Natural killer cell (primary cell): ENCODE measurements at regions not wholly inside any gene's neighbourhood (a gene's known extent, or its start where the extent isn't known, plus 50 kb on each side); places are given as distances from the start of the nearest gene placed in this dataset.
A peak's percentile ranks its signal among the peaks of the same experiment; 100 is the strongest.

Experiments
- ATAC-seq, 3 donors: fragments of 150-1000 bp in 2 of 3; fragments of 200-7000 bp in 1 of 3; cut with Tn5 transposase; 1 replicate in 1 of 3; 2 replicates in 2 of 3; pipeline ENCODE4 v1.10.0; 2021; ENCODE audit warnings: mild to moderate bottlenecking in 2 of 3, moderate library complexity in 2 of 3
- DNase-seq, 2 donors: peaks; one replicate each; pipeline versions ENCODE4 v3.0.0 to v3.0.0-alpha.2; 2013 to 2021; ENCODE audit warnings: mixed read lengths in 1 of 2
- H3K27ac ChIP-seq: one replicate; pipeline ENCODE4 v1.5.1; 2013; ENCODE audit warnings: mild to moderate bottlenecking, low read length
- H3K27me3 ChIP-seq: one replicate; pipeline ENCODE4 v1.6.1; 2013; ENCODE audit warnings: low read length; ENCODE audit not compliant: control insufficient read depth, insufficient read depth
- H3K36me3 ChIP-seq: one replicate; pipeline ENCODE4 v1.6.1; 2013; ENCODE audit warnings: low read length; ENCODE audit not compliant: control insufficient read depth, insufficient read depth
- H3K4me1 ChIP-seq: one replicate; pipeline ENCODE4 v1.6.1; 2013; ENCODE audit warnings: low read length; ENCODE audit not compliant: control insufficient read depth, insufficient read depth
- H3K4me3 ChIP-seq: one replicate; pipeline ENCODE4 v1.5.1; 2013; ENCODE audit warnings: low read length
- H3K9me3 ChIP-seq: one replicate; pipeline ENCODE4 v1.6.1; 2013; ENCODE audit warnings: low read length; ENCODE audit not compliant: control insufficient read depth, insufficient read depth
- H3K27ac Mint-ChIP-seq, 2 donors: one replicate each; pipeline ENCODE4 v1.8.0; 2022; ENCODE audit warnings: mild to moderate bottlenecking in 2 of 2, mixed read lengths in 2 of 2, moderate library complexity in 1 of 2
- H3K27me3 Mint-ChIP-seq, 2 donors: one replicate each; pipeline ENCODE4 v1.8.0; 2022; ENCODE audit warnings: low read depth in 2 of 2, mixed read lengths in 2 of 2
- H3K36me3 Mint-ChIP-seq: one replicate; pipeline ENCODE4 v1.8.0; 2022; ENCODE audit warnings: mixed read lengths
- H3K4me1 Mint-ChIP-seq, 2 donors: one replicate each; pipeline ENCODE4 v1.8.0; 2022; ENCODE audit warnings: mixed read lengths in 2 of 2
- H3K4me3 Mint-ChIP-seq: one replicate; pipeline ENCODE4 v1.8.0; 2022; ENCODE audit warnings: mild to moderate bottlenecking, moderate library complexity, mixed read lengths
- H3K9me3 Mint-ChIP-seq, 2 donors: one replicate each; pipeline ENCODE4 v1.8.0; 2022; ENCODE audit warnings: mixed read lengths in 2 of 2
- CTCF ChIP-seq: fragments of 200-600 bp; IDR thresholded peaks from one replicate; pipeline ENCODE4 v1.8.0; 2022; ENCODE audit warnings: antibody characterized with exemption
- WGBS: methylation state at CpG from one replicate; pipeline ENCODE4 v1.1.7; 2013; ENCODE audit warnings: missing lambda C conversion rate; ENCODE audit not compliant: insufficient coverage; 5-methylcytosine and 5-hydroxymethylcytosine counted together
- intact Hi-C: fragments of 100-400 bp; cut with micrococcal nuclease; formaldehyde crosslinking; loops from one replicate; pipeline ENCODE4 v1.14.2; 2022

GRCh38 chr6:110528930-110529325 is 52.5 kb upstream of the SLC22A16 start:
- H3K9me3 Mint-ChIP-seq = no peaks in the 10 kb centered on the region
- no peak overlapping the region for H3K4me3 Mint-ChIP-seq
- H3K4me1 ChIP-seq = no peaks in the 10 kb centered on the region
- no peaks in the 10 kb centered on the region for H3K36me3 Mint-ChIP-seq
- no peak overlapping the region for H3K4me3 ChIP-seq
- WGBS = 94% methylated on average over 6 of the region's 6 CpGs
- no peak overlapping the region for H3K27ac Mint-ChIP-seq
- peaks cover 7 to 8% of the 10 kb centered on the region in 2 donors for H3K27me3 Mint-ChIP-seq
- H3K9me3 ChIP-seq = no peaks in the 10 kb centered on the region
- no peaks in the 10 kb centered on the region for H3K36me3 ChIP-seq
- no peak for ATAC-seq
- DNase-seq = no peak
- H3K27me3 ChIP-seq = no peaks in the 10 kb centered on the region
- no peak for TF ChIP-seq CTCF
- H3K27ac ChIP-seq = no peak overlapping the region
- H3K4me1 Mint-ChIP-seq = no peaks in the 10 kb centered on the region
- intact Hi-C loops = loop anchor here (1.0 kb wide), 3 partner anchors 420 to 681 kb away; no protein-coding TSS in a partner anchor

- Mint-ChIP-seq H3K9me3 (no peaks in the 10 kb centered on the region), H3K27me3 (peaks cover 7 to 8% of the 10 kb centered on the region in 2 donors), H3K36me3 (no peaks in the 10 kb centered on the region), H3K27ac (no peak overlapping the region), H3K4me3 (no peak overlapping the region), H3K4me1 (no peaks in the 10 kb centered on the region)
- Histone ChIP-seq H3K36me3 (no peaks in the 10 kb centered on the region), H3K9me3 (no peaks in the 10 kb centered on the region), H3K4me1 (no peaks in the 10 kb centered on the region), H3K4me3 (no peak overlapping the region), H3K27ac (no peak overlapping the region), H3K27me3 (no peaks in the 10 kb centered on the region)
- intact Hi-C loops = loop anchor here (1.0 kb wide), 3 partner anchors 421 to 682 kb away; no protein-coding TSS in a partner anchor
- ATAC-seq = peak; percentile 64 to 76 (median 64)
- DNase-seq = peak in 1 of 2 donors; percentile 81
- 27% methylated on average over 4 of the region's 4 CpGs for WGBS
- TF ChIP-seq CTCF = peak; percentile 81
These were observed 51.9 kb upstream of the SLC22A16 start for GRCh38 chr6:110528101-110528929.

- H3K36me3 Mint-ChIP-seq = no peaks in the 10 kb centered on the region
- 40% methylated on average over 2 of the region's 4 CpGs for WGBS
- intact Hi-C loops = no loop called here
- H3K4me3 Mint-ChIP-seq = no peak overlapping the region
- Histone ChIP-seq H3K4me1 (no peaks in the 10 kb centered on the region), H3K27me3 (no peaks in the 10 kb centered on the region), H3K4me3 (no peak overlapping the region), H3K9me3 (no peaks in the 10 kb centered on the region), H3K36me3 (no peaks in the 10 kb centered on the region), H3K27ac (no peak overlapping the region)
- no peak for TF ChIP-seq CTCF
- no peaks in the 10 kb centered on the region for H3K4me1 Mint-ChIP-seq
- ATAC-seq (no peak), DNase-seq (no peak)
- no peaks in the 10 kb centered on the region for H3K9me3 Mint-ChIP-seq
- no peak overlapping the region for H3K27ac Mint-ChIP-seq
- H3K27me3 Mint-ChIP-seq = peaks cover 7 to 8% of the 10 kb centered on the region in 2 donors
These were observed 51.1 kb upstream of the SLC22A16 start for GRCh38 chr6:110527516-110527915.

GRCh38 chr6:110526726-110527125 is 50.3 kb upstream of the SLC22A16 start:
- ATAC-seq (no peak), DNase-seq (no peak)
- Mint-ChIP-seq H3K4me1 (no peaks in the 10 kb centered on the region), H3K27me3 (peaks cover 7 to 8% of the 10 kb centered on the region in 2 donors), H3K4me3 (no peak overlapping the region), H3K36me3 (no peaks in the 10 kb centered on the region), H3K9me3 (no peaks in the 10 kb centered on the region), H3K27ac (no peak overlapping the region)
- Histone ChIP-seq H3K4me3 (no peak overlapping the region), H3K4me1 (no peaks in the 10 kb centered on the region), H3K27me3 (no peaks in the 10 kb centered on the region), H3K36me3 (no peaks in the 10 kb centered on the region), H3K27ac (no peak overlapping the region), H3K9me3 (no peaks in the 10 kb centered on the region)
- 27% methylated on average over 2 of the region's 3 CpGs for WGBS
- TF ChIP-seq CTCF = no peak
- intact Hi-C loops = no loop called here
